Muscle of leg (tissue), 3 donors: ENCODE measurements at regions not wholly inside any gene's neighbourhood (a gene's known extent, or its start where the extent isn't known, plus 50 kb on each side); places are given as distances from the start of the nearest gene placed in this dataset.

Source experiments
- DNase-seq: peaks from one replicate; pipeline ENCODE4 v3.0.0; 2013
- H3K27ac ChIP-seq: one replicate; pipeline ENCODE4 v1.5.1; 2013; ENCODE audit warnings: mild to moderate bottlenecking, low read length, control low read depth
- H3K27me3 ChIP-seq: one replicate; pipeline ENCODE4 v1.6.1; 2013; ENCODE audit warnings: low read length; ENCODE audit not compliant: control insufficient read depth, insufficient read depth
- H3K36me3 ChIP-seq: one replicate; pipeline ENCODE4 v1.6.1; 2013; ENCODE audit warnings: low read length; ENCODE audit not compliant: control insufficient read depth, insufficient read depth
- H3K4me1 ChIP-seq: one replicate; pipeline ENCODE4 v1.6.1; 2013; ENCODE audit warnings: low read length; ENCODE audit not compliant: control insufficient read depth, insufficient read depth
- H3K4me3 ChIP-seq: one replicate; pipeline ENCODE4 v1.5.1; 2013; ENCODE audit warnings: low read length, control low read depth
- H3K9me3 ChIP-seq: replicated peaks from 2 replicates; pipeline ENCODE4 v1.6.1; 2013; ENCODE audit warnings: low read depth, low read length; ENCODE audit not compliant: control insufficient read depth
- WGBS: methylation state at CpG from one replicate; pipeline ENCODE4 v1.1.5; 2013; ENCODE audit warnings: missing lambda C conversion rate; ENCODE audit not compliant: insufficient coverage; 5-methylcytosine and 5-hydroxymethylcytosine counted together

GRCh38 chr15:98561169-98561941 lies 87.0 kb upstream of the IGF1R start:
- Histone ChIP-seq H3K36me3 (no peaks in the 10 kb centered on the region), H3K4me1 (no peaks in the 10 kb centered on the region), H3K4me3 (no peak overlapping the region), H3K27me3 (peaks cover 5% of the 10 kb centered on the region), H3K9me3 (no peaks in the 10 kb centered on the region), H3K27ac (no peak overlapping the region)
- DNase-seq = no peak
- WGBS = 89% methylated on average over 6 of the region's 9 CpGs

- Histone ChIP-seq H3K27me3 (peaks cover 5% of the 10 kb centered on the region), H3K27ac (no peak overlapping the region), H3K9me3 (no peaks in the 10 kb centered on the region), H3K4me3 (no peak overlapping the region), H3K36me3 (no peaks in the 10 kb centered on the region), H3K4me1 (no peaks in the 10 kb centered on the region)
- no peak for DNase-seq
- 65% methylated on average over 14 of the region's 18 CpGs for WGBS
These were observed 85.9 kb upstream of the IGF1R start for GRCh38 chr15:98562331-98562937.

DNA sequence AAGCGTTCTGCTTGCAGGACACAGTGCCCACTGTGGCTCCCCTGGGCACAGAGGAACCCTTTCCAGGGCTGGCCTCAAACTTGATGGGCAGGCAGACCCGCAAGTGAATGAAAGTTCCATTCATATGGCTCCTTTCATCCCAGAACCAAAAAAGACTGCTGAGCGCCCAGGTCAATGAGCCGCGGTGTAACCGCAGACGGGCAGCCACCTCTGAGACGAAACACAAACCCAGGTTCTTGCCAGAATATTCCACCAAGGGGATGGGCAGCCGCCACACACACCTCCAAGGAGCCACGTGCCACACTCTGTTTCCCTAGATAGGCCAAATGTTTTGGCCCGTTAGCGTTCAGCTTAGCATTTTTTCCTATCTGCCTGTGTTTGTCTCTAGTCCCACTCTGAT lies 82.8 kb upstream of the IGF1R start:
- no peak for DNase-seq
- Histone ChIP-seq H3K27me3 (peaks cover 1% of the 10 kb centered on the region), H3K36me3 (no peaks in the 10 kb centered on the region), H3K9me3 (no peaks in the 10 kb centered on the region), H3K4me1 (no peaks in the 10 kb centered on the region), H3K27ac (no peak overlapping the region), H3K4me3 (no peak overlapping the region)
- 83% methylated on average over 11 of the region's 12 CpGs for WGBS

DNA sequence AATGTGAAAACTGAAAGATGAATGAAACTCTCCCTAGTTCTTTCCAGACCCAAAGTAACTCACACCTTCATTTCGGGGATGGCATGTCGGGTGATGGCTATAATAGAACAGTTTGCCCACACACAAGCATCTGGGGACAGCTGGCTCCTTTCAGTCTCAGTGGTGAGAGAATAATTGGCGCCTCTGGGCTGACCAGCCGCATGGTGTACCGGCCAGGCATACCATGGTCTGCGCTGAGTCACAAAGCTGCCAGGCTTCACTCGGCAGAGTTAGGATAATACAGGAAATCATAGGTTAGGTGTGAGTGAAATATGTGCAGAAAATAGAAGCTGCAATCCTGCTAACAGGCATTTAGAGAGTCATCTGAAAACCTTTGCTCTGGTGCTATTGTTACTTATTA lies 80.4 kb upstream of the IGF1R start:
- H3K4me3 ChIP-seq = no peak overlapping the region
- 84% methylated on average over 6 of the region's 7 CpGs for WGBS
- peaks cover under 1% of the 10 kb centered on the region for H3K27me3 ChIP-seq

GRCh38 chr15:98568382-98569017 lies 79.8 kb upstream of the IGF1R start:
- Histone ChIP-seq H3K27ac (no peak overlapping the region), H3K27me3 (peaks cover 2% of the 10 kb centered on the region), H3K9me3 (no peaks in the 10 kb centered on the region), H3K36me3 (no peaks in the 10 kb centered on the region), H3K4me3 (no peak overlapping the region), H3K4me1 (no peaks in the 10 kb centered on the region)
- no peak for DNase-seq
- WGBS = 100% methylated on average over 2 of the region's 3 CpGs

More for the DNA sequence above, 80.4 kb upstream of the IGF1R start:
- DNase-seq = no peak
- H3K27ac ChIP-seq = no peak overlapping the region
- no peaks in the 10 kb centered on the region for H3K4me1 ChIP-seq
- no peaks in the 10 kb centered on the region for H3K36me3 ChIP-seq
- no peaks in the 10 kb centered on the region for H3K9me3 ChIP-seq

- no peaks in the 10 kb centered on the region for H3K36me3 ChIP-seq
- WGBS = no CpG with 5 or more reads among the region's 3 CpGs
- peaks cover 2% of the 10 kb centered on the region for H3K27me3 ChIP-seq
- H3K4me3 ChIP-seq = no peak overlapping the region
- no peak for DNase-seq
- H3K4me1 ChIP-seq = no peaks in the 10 kb centered on the region
- no peak overlapping the region for H3K27ac ChIP-seq
- no peaks in the 10 kb centered on the region for H3K9me3 ChIP-seq
These were observed 78.2 kb upstream of the IGF1R start for GRCh38 chr15:98570119-98570518.

DNA sequence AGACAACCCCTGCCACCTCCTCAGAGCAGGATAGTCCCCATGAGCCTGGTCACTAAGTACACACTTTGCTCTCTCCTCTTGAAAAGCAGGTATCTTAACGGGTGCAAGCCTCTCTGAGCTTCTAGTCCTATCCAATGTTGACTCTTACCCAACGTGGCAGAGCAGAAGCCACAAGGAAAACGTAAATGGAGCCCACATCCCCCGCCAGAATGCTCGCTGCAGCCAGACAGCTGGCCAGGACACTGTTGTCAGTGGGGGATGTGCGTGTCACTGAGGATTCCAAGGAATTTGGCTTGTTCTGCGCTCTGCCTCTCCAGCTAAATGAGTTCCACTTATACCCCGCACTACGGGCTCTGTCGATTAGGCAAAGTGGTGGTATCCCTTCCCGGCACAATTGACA lies 67.8 kb upstream of the IGF1R start:
- 0% methylated on average over 1 of the region's 11 CpGs for WGBS
- Histone ChIP-seq H3K27ac (no peak overlapping the region), H3K36me3 (no peaks in the 10 kb centered on the region), H3K4me3 (no peak overlapping the region), H3K9me3 (no peaks in the 10 kb centered on the region), H3K4me1 (peaks cover 6% of the 10 kb centered on the region), H3K27me3 (peaks cover 21% of the 10 kb centered on the region)
- DNase-seq = peak; percentile 46

DNA sequence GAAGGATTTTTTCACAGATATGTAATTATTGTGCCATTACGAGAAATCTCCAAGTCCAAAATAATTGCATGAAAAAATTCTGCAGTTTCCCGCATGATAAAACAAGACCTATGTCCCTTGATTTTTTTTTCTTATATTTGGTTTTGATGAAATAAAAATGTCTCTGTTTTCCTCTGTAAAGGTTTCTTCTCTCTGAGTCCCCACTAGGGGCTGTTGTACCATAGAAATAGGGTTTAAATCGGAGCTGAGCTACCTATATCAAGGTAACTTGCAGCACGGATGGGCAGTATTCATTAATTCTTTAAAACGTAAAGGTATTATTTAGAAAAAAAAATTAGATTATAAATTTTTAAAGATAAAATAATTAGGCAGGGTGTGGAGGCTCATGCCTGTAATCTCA lies 66.6 kb upstream of the IGF1R start:
- peaks cover 21% of the 10 kb centered on the region for H3K27me3 ChIP-seq
- H3K4me1 ChIP-seq = peaks cover 6% of the 10 kb centered on the region
- H3K4me3 ChIP-seq = no peak overlapping the region
- WGBS = no CpG with 5 or more reads among the region's 5 CpGs
- no peak overlapping the region for H3K27ac ChIP-seq
- H3K9me3 ChIP-seq = no peaks in the 10 kb centered on the region
- H3K36me3 ChIP-seq = no peaks in the 10 kb centered on the region
- DNase-seq = no peak

DNA sequence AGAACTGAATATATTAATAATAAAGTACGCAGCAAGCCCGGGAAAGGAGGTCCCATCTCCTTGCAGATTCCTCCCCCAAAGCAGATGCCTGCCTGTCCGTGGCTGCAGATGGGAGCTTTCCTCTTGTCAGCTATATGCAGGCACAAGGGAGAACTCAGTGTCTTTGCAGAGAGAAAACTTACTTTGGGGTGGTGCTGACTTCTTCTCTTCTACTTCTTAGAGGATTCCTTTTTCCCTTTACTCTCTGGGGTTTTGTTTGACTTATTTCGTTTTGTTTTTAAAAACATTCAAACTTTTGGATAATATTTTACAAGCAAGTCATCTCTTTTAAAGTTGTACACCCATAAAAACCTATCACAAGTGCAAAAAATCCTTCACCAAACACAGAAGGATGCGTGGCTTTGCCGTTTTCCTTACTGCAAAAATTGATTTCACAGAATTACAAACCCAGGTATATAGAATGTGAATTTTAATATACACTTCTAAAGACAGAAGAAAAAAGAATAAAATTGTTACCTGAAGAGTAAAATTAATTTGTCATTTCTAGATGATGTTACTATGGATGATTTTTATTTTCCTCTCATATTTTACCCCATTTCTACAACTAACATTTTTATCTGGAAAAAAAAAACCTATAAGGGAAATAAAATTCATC lies 65.3 kb upstream of the IGF1R start:
- DNase-seq = no peak
- WGBS = no CpG with 5 or more reads among the region's 6 CpGs
- Histone ChIP-seq H3K4me3 (no peak overlapping the region), H3K9me3 (no peaks in the 10 kb centered on the region), H3K4me1 (peaks cover 6% of the 10 kb centered on the region), H3K27ac (no peak overlapping the region), H3K36me3 (no peaks in the 10 kb centered on the region), H3K27me3 (peaks cover 21% of the 10 kb centered on the region)

DNA sequence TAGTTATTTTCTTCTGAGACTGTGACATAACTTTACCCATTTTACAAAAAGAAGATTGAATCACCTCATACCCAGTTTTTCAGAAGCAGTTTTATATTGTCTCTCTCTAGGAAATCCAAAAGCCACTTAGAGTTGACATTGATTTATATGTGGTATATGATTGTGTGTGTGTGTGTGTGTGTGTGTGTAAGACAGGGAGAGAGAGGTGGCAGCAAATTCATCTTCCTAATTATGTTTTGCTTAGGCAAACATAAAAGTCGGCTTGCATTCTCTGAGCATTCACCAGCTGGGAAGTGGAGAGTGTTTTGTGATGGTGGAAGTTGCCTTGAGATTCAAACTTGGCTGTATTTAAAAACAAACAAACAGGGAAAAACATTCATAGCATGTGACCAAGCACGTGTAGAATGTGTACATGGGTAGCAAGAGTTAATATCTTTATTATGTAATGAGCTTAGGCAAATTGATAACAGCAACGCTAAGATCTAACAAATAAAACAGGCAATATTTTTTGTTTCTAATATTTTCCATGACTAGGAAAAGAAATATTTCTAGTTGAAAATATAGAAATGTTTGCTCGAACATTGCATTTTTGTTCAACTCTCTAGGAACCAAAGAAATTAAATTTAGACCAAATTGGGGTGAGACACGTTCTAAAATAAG lies 64.4 kb upstream of the IGF1R start:
- H3K27me3 ChIP-seq = peaks cover 21% of the 10 kb centered on the region
- WGBS = no CpG with 5 or more reads among the region's 5 CpGs
- H3K36me3 ChIP-seq = no peaks in the 10 kb centered on the region

More for the DNA sequence above, 64.4 kb upstream of the IGF1R start:
- no peak for DNase-seq
- H3K4me3 ChIP-seq = no peak overlapping the region
- no peaks in the 10 kb centered on the region for H3K9me3 ChIP-seq
- H3K4me1 ChIP-seq = peaks cover 6% of the 10 kb centered on the region
- no peak overlapping the region for H3K27ac ChIP-seq
